HEK293 (cell line): ENCODE measurements at regions not wholly inside any gene's neighbourhood (a gene's known extent, or its start where the extent isn't known, plus 50 kb on each side); places are given as distances from the start of the nearest gene placed in this dataset.

Source experiments
- CTCF ChIA-PET: fragments of 350-600 bp; formaldehyde crosslinking; extraction: SDS; loops from one replicate; lab custom pipeline; 2021; ENCODE audit warnings: antibody characterized with exemption; lab: Yijun Ruan, JAX
- POLR2A ChIA-PET: fragments of 300-600 bp; formaldehyde crosslinking; extraction: SDS; loops from one replicate; lab custom pipeline; 2020; ENCODE audit warnings: antibody characterized with exemption, inconsistent platforms; lab: Yijun Ruan, JAX
- H3K27ac ChIP-seq: fragments of 200-500 bp; sonication (Bioruptor generic); 2 replicates; pipeline ENCODE4 v1.5.1; 2014; ENCODE audit warnings: low read depth, low read length, control low read depth, inconsistent platforms; ENCODE audit errors: extremely low read depth
- H3K36me3 ChIP-seq, 2 experiments: fragments of 200-500 bp in 1 of 2; sonication (Bioruptor generic) in 1 of 2; 1 replicate in 1 of 2; 2 replicates in 1 of 2; pipeline ENCODE4 v1.5.1; 2014 to 2017; ENCODE audit warnings: inconsistent platforms in 2 of 2, low read length in 2 of 2; ENCODE audit not compliant: control insufficient read depth in 2 of 2, insufficient read depth in 1 of 2
- H3K4me1 ChIP-seq: fragments of 200-500 bp; sonication (Bioruptor generic); 2 replicates; pipeline ENCODE4 v1.5.1; 2014; ENCODE audit warnings: mild to moderate bottlenecking, low read length, inconsistent platforms; ENCODE audit not compliant: control insufficient read depth, insufficient read depth
- H3K4me3 ChIP-seq: 2 replicates; pipeline ENCODE4 v1.5.1; 2011; ENCODE audit warnings: low read depth, mild to moderate bottlenecking, control low read depth, low read length, moderate library complexity
- H3K9me3 ChIP-seq: fragments of 200-500 bp; sonication (Bioruptor generic); 2 replicates; pipeline ENCODE4 v1.5.1; 2014; ENCODE audit warnings: low read depth, low read length, inconsistent platforms; ENCODE audit not compliant: control insufficient read depth, insufficient read depth
- HOXA7 ChIP-seq: sonication (generic); formaldehyde crosslinking; IDR thresholded peaks from 2 replicates; pipeline ENCODE4 v1.8.1; 2022; ENCODE audit warnings: missing genetic modification reagents, borderline replicate concordance
- OVOL3 ChIP-seq: fragments of 450-650 bp; formaldehyde crosslinking; IDR thresholded peaks from 2 replicates; pipeline ENCODE4 v1.5.1; 2016; ENCODE audit warnings: missing biosample characterization, missing genetic modification characterization
- PRDM1 ChIP-seq: fragments of 450-650 bp; formaldehyde crosslinking; IDR thresholded peaks from 2 replicates; pipeline ENCODE4; 2016; ENCODE audit warnings: missing biosample characterization, missing genetic modification characterization
- REPIN1 ChIP-seq: fragments of 450-650 bp; formaldehyde crosslinking; IDR thresholded peaks from 2 replicates; pipeline ENCODE4 v1.5.1; 2017; ENCODE audit warnings: missing biosample characterization, missing genetic modification characterization, low read depth
- SCRT2 ChIP-seq: fragments of 450-650 bp; formaldehyde crosslinking; IDR thresholded peaks from 2 replicates; pipeline ENCODE4 v1.5.1; 2016; ENCODE audit warnings: missing biosample characterization, missing genetic modification characterization
- ZBTB20 ChIP-seq: fragments of 450-650 bp; formaldehyde crosslinking; IDR thresholded peaks from 2 replicates; pipeline ENCODE4 v1.5.1; 2016; ENCODE audit warnings: missing biosample characterization, missing genetic modification characterization
- ZFP3 ChIP-seq: fragments of 450-650 bp; formaldehyde crosslinking; IDR thresholded peaks from 2 replicates; pipeline ENCODE4 v1.5.1; 2016; ENCODE audit warnings: low read depth, missing biosample characterization, missing genetic modification characterization
- ZNF132 ChIP-seq: fragments of 450-650 bp; formaldehyde crosslinking; IDR thresholded peaks from 2 replicates; pipeline ENCODE4 v1.5.1; 2017; ENCODE audit warnings: missing biosample characterization, missing genetic modification characterization, borderline replicate concordance
- ZNF175 ChIP-seq: fragments of 450-650 bp; formaldehyde crosslinking; IDR thresholded peaks from 2 replicates; pipeline ENCODE4 v1.5.1; 2016; ENCODE audit warnings: missing biosample characterization, missing genetic modification characterization
- ZNF2 ChIP-seq: fragments of 450-650 bp; formaldehyde crosslinking; IDR thresholded peaks from 2 replicates; pipeline ENCODE4 v1.5.1; 2016; ENCODE audit warnings: missing biosample characterization, missing genetic modification characterization
- ZNF214 ChIP-seq: fragments of 450-650 bp; formaldehyde crosslinking; IDR thresholded peaks from 2 replicates; pipeline ENCODE4 v1.5.1; 2017; ENCODE audit warnings: missing biosample characterization, mild to moderate bottlenecking, missing genetic modification characterization, borderline replicate concordance
- ZNF433 ChIP-seq: fragments of 450-650 bp; formaldehyde crosslinking; IDR thresholded peaks from 2 replicates; pipeline ENCODE4 v1.5.1; 2016; ENCODE audit warnings: missing biosample characterization, missing genetic modification characterization, low read depth
- ZNF48 ChIP-seq: fragments of 450-650 bp; formaldehyde crosslinking; IDR thresholded peaks from 2 replicates; pipeline ENCODE4 v1.5.1; 2016; ENCODE audit warnings: missing biosample characterization, missing genetic modification characterization
- ZNF623 ChIP-seq: fragments of 450-650 bp; formaldehyde crosslinking; IDR thresholded peaks from 2 replicates; pipeline ENCODE4 v1.5.1; 2016; ENCODE audit warnings: missing biosample characterization, missing genetic modification characterization
- ZNF626 ChIP-seq: fragments of 450-650 bp; sonication (Bioruptor Pico); formaldehyde crosslinking; IDR thresholded peaks from 2 replicates; pipeline ENCODE4 v1.5.1; 2018; ENCODE audit warnings: missing biosample characterization, missing genetic modification characterization, inconsistent platforms
- ZNF670 ChIP-seq: fragments of 450-650 bp; formaldehyde crosslinking; IDR thresholded peaks from 2 replicates; pipeline ENCODE4 v1.5.1; 2016; ENCODE audit warnings: missing biosample characterization, missing genetic modification characterization, low read depth
- ZNF701 ChIP-seq: fragments of 450-650 bp; formaldehyde crosslinking; IDR thresholded peaks from 2 replicates; pipeline ENCODE4 v1.5.1; 2016; ENCODE audit warnings: missing biosample characterization, missing genetic modification characterization
- ZNF707 ChIP-seq: fragments of 450-650 bp; formaldehyde crosslinking; IDR thresholded peaks from 2 replicates; pipeline ENCODE4 v1.5.1; 2016; ENCODE audit warnings: missing biosample characterization, missing genetic modification characterization
- ZNF747 ChIP-seq: fragments of 450-650 bp; formaldehyde crosslinking; IDR thresholded peaks from 2 replicates; pipeline ENCODE4 v1.5.1; 2016; ENCODE audit warnings: missing biosample characterization, missing genetic modification characterization
- ZNF76 ChIP-seq: fragments of 450-650 bp; formaldehyde crosslinking; IDR thresholded peaks from 2 replicates; pipeline ENCODE4; 2016; ENCODE audit warnings: low read depth, missing biosample characterization, missing genetic modification characterization, borderline replicate concordance
- ZNF785 ChIP-seq: fragments of 450-650 bp; formaldehyde crosslinking; IDR thresholded peaks from 2 replicates; pipeline ENCODE4 v1.5.1; 2016; ENCODE audit warnings: missing biosample characterization, missing genetic modification characterization
- TF ChIP-seq, protein P1 (sequence below): fragments of 450-650 bp; formaldehyde crosslinking; IDR thresholded peaks from 2 replicates; pipeline ENCODE4 v1.5.1; 2016; ENCODE audit warnings: missing biosample characterization, missing genetic modification characterization
- TF ChIP-seq, protein P2 (sequence below): fragments of 450-650 bp; formaldehyde crosslinking; conservative IDR thresholded peaks from 2 replicates; pipeline ENCODE4 v1.5.1; 2016; ENCODE audit warnings: low read depth, missing biosample characterization, missing genetic modification characterization
- TF ChIP-seq, protein P3 (sequence below): fragments of 450-650 bp; formaldehyde crosslinking; IDR thresholded peaks from 2 replicates; pipeline ENCODE4 v1.5.1; 2016; ENCODE audit warnings: missing biosample characterization, missing genetic modification characterization

DNA sequence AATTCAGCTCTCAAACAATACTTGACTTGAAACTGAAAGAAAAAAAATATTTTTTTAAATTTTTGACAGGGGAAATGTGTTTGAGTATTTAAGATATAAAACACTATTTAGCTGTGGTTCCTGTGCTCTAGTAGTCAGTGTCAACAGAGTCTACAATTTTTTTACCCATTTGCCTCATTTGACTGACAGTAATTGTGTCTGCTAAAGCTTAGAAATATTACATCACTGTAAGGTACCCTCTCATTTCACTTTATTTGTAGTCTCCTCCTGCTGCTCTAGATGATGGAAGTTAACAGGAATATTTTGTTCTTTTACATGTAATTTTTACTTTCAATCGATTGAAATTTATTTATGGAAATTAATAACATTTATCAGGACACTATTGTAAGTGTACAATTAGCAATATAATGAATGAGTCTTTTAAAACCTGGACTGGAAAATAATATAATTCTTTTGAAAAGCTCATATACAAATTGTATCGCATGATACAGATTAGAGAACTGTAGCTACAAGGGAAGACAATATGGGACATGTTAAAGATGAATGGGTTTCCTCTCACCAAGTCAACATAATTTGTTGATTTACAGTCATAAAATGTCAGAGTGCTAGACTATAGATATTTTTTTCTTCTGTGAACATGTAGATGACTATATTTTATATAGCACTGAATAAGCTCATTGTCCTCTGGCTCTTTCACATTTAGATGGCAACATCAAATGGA, 1186.5 kb upstream of the ADGRL3 start:
- CTCF ChIA-PET, result no interaction called here

DNA sequence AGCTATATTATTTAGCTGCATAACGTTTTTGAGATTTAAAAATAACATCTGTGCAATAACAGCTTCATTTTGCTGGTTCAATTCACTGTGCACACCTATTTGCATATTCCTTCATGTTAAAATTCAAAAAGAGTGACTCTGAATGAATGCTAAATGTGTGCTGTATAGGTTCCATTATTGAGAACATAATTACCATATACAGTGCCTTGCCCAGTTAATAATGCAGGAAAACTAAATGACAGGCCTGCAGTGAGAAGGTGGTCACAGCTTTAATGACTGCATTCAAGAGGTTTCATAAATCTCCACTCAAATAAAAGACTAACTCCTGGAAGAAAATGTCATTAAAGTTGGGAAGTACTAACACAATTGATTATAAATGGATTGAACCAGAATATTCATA, 1183.2 kb upstream of the ADGRL3 start:
- POLR2A ChIA-PET, result no interaction called here
- H3K4me1 ChIP-seq, result no peaks in the 10 kb centered on the region
- CTCF ChIA-PET, result no interaction called here

More for the DNA sequence above, 1186.5 kb upstream of the ADGRL3 start:
- TF ChIP-seq SCRT2 (tag by site-specific recombination) (no peak), OVOL3 (tag by site-specific recombination) (no peak), ZNF701 (tag by site-specific recombination) (no peak), ZNF747 (no peak), HOXA7 (CRISPR knock-in tag) (no peak), ZNF785 (tag by site-specific recombination) (no peak), REPIN1 (tag by site-specific recombination) (no peak), ZNF76 (no peak), ZNF2 (tag by site-specific recombination) (no peak)
- TF ChIP-seq, protein P1, sequence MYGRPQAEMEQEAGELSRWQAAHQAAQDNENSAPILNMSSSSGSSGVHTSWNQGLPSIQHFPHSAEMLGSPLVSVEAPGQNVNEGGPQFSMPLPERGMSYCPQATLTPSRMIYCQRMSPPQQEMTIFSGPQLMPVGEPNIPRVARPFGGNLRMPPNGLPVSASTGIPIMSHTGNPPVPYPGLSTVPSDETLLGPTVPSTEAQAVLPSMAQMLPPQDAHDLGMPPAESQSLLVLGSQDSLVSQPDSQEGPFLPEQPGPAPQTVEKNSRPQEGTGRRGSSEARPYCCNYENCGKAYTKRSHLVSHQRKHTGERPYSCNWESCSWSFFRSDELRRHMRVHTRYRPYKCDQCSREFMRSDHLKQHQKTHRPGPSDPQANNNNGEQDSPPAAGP, result no peak
- TF ChIP-seq, protein P2, sequence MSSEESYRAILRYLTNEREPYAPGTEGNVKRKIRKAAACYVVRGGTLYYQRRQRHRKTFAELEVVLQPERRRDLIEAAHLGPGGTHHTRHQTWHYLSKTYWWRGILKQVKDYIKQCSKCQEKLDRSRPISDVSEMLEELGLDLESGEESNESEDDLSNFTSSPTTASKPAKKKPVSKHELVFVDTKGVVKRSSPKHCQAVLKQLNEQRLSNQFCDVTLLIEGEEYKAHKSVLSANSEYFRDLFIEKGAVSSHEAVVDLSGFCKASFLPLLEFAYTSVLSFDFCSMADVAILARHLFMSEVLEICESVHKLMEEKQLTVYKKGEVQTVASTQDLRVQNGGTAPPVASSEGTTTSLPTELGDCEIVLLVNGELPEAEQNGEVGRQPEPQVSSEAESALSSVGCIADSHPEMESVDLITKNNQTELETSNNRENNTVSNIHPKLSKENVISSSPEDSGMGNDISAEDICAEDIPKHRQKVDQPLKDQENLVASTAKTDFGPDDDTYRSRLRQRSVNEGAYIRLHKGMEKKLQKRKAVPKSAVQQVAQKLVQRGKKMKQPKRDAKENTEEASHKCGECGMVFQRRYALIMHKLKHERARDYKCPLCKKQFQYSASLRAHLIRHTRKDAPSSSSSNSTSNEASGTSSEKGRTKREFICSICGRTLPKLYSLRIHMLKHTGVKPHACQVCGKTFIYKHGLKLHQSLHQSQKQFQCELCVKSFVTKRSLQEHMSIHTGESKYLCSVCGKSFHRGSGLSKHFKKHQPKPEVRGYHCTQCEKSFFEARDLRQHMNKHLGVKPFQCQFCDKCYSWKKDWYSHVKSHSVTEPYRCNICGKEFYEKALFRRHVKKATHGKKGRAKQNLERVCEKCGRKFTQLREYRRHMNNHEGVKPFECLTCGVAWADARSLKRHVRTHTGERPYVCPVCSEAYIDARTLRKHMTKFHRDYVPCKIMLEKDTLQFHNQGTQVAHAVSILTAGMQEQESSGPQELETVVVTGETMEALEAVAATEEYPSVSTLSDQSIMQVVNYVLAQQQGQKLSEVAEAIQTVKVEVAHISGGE (tag by site-specific recombination), result no peak
- TF ChIP-seq, all 188 proteins: peak for 0
- Histone ChIP-seq H3K9me3 (no peaks in the 10 kb centered on the region), H3K36me3 (no peaks in the 10 kb centered on the region), H3K27ac (no peak overlapping the region), H3K4me3 (no peak overlapping the region), H3K4me1 (no peaks in the 10 kb centered on the region)
- POLR2A ChIA-PET, result no interaction called here

More for the DNA sequence above, 1183.2 kb upstream of the ADGRL3 start:
- Histone ChIP-seq H3K9me3 (no peaks in the 10 kb centered on the region), H3K4me3 (no peak overlapping the region), H3K36me3 (no peaks in the 10 kb centered on the region), H3K27ac (no peak overlapping the region)
- TF ChIP-seq ZNF48 (no peak), ZFP3 (tag by site-specific recombination) (no peak), ZNF707 (tag by site-specific recombination) (no peak), ZBTB20 (tag by site-specific recombination) (no peak), ZNF623 (tag by site-specific recombination) (no peak), ZNF670 (no peak), PRDM1 (no peak), ZNF175 (no peak), ZNF626 (tag by site-specific recombination) (no peak), ZNF433 (tag by site-specific recombination) (no peak), ZNF132 (no peak), ZNF214 (tag by site-specific recombination) (no peak)
- TF ChIP-seq, protein P3, sequence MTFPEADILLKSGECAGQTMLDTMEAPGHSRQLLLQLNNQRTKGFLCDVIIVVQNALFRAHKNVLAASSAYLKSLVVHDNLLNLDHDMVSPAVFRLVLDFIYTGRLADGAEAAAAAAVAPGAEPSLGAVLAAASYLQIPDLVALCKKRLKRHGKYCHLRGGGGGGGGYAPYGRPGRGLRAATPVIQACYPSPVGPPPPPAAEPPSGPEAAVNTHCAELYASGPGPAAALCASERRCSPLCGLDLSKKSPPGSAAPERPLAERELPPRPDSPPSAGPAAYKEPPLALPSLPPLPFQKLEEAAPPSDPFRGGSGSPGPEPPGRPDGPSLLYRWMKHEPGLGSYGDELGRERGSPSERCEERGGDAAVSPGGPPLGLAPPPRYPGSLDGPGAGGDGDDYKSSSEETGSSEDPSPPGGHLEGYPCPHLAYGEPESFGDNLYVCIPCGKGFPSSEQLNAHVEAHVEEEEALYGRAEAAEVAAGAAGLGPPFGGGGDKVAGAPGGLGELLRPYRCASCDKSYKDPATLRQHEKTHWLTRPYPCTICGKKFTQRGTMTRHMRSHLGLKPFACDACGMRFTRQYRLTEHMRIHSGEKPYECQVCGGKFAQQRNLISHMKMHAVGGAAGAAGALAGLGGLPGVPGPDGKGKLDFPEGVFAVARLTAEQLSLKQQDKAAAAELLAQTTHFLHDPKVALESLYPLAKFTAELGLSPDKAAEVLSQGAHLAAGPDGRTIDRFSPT (tag by site-specific recombination), result no peak
